Sigmoid colon (tissue), 6 donors: ENCODE measurements at regions not wholly inside any gene's neighbourhood (a gene's known extent, or its start where the extent isn't known, plus 50 kb on each side); places are given as distances from the start of the nearest gene placed in this dataset.

Source experiments
- DNase-seq: peaks from one replicate; pipeline ENCODE4 v3.0.0-alpha.2; 2019
- H3K27ac ChIP-seq, 4 donors: fragments of 200-600 bp; sonication (generic); one replicate each; pipeline ENCODE4 v1.5.1; 2016 to 2019; ENCODE audit warnings: mild to moderate bottlenecking in 1 of 4
- H3K27me3 ChIP-seq, 3 donors: fragments of 200-600 bp; sonication (generic); one replicate each; pipeline ENCODE4 v1.5.1; 2019; ENCODE audit warnings: mild to moderate bottlenecking in 1 of 3
- H3K36me3 ChIP-seq, 4 donors: fragments of 200-600 bp; sonication (generic); one replicate each; pipeline ENCODE4 v1.5.1; 2016 to 2019
- H3K4me1 ChIP-seq, 4 donors: fragments of 200-600 bp; sonication (generic); one replicate each; pipeline ENCODE4 v1.5.1; 2017 to 2019
- H3K4me3 ChIP-seq, 4 donors: fragments of 200-600 bp; sonication (generic); one replicate each; pipeline ENCODE4 v1.5.1; 2017 to 2019; ENCODE audit warnings: mild to moderate bottlenecking in 2 of 4, moderate library complexity in 1 of 4
- H3K9me3 ChIP-seq, 4 donors: fragments of 200-600 bp in 3 of 4; sonication (generic) in 3 of 4; one replicate each; pipeline versions ENCODE4 v1.5.1 to v1.6.1; 2013 to 2019
- CTCF ChIP-seq, 4 experiments: fragments of 450-650 bp in 3 of 4; fragments of 200-600 bp in 1 of 4; IDR thresholded peaks; one replicate each; pipeline ENCODE4 v1.5.1; 2016 to 2019; ENCODE audit warnings: antibody characterized with exemption in 4 of 4, mild to moderate bottlenecking in 3 of 4, moderate library complexity in 2 of 4
- EP300 ChIP-seq, 4 donors: sonication (generic); formaldehyde crosslinking; IDR thresholded peaks; one replicate each; pipeline ENCODE4 v1.6.1; 2017; ENCODE audit warnings: antibody characterized with exemption in 4 of 4
- POLR2A ChIP-seq, 2 donors: fragments of 450-650 bp; IDR thresholded peaks; one replicate each; pipeline ENCODE4 v1.6.1; 2016; ENCODE audit warnings: antibody characterized with exemption in 2 of 2, mild to moderate bottlenecking in 2 of 2, moderate library complexity in 2 of 2
- POLR2AphosphoS5 ChIP-seq, 4 donors: sonication (generic); formaldehyde crosslinking; IDR thresholded peaks; one replicate each; pipeline ENCODE4 v1.6.1; 2017; ENCODE audit warnings: antibody characterized with exemption in 4 of 4
- WGBS, 2 donors: extraction: QIAGEN DNeasy Blood & Tissue Kit; methylation state at CpG; one replicate each; pipeline ENCODE4 v1.1.7; 2013; 5-methylcytosine and 5-hydroxymethylcytosine counted together
- intact Hi-C: fragments of 100-400 bp; cut with DNase I; formaldehyde crosslinking; loops from one replicate; pipeline ENCODE4 v1.15.1; 2023
- donor health status: healthy with polysubstance abuse.
- donor health status: healthy.

- Histone ChIP-seq H3K9me3 (no peaks in the 10 kb centered on the region), H3K4me3 (no peak overlapping the region), H3K27ac (no peak overlapping the region), H3K36me3 (no peaks in the 10 kb centered on the region), H3K4me1 (no peaks in the 10 kb centered on the region), H3K27me3 (no peaks in the 10 kb centered on the region)
- 86 to 98% methylated on average over 1 of the region's 1 CpG for WGBS, 2 donors
- TF ChIP-seq POLR2A (IDR thresholded peaks at IDR 0.05): no peak
- TF ChIP-seq CTCF (IDR thresholded peaks at IDR 0.05): no peak
- TF ChIP-seq POLR2AphosphoS5 (IDR thresholded peaks at IDR 0.05): no peak
- TF ChIP-seq EP300 (IDR thresholded peaks at IDR 0.05): no peak
- intact Hi-C loops: no loop called here
- DNase-seq: no peak
Observed at GRCh38 chr2:122094557-122094956, 339.1 kb downstream of the TSN start.

DNA sequence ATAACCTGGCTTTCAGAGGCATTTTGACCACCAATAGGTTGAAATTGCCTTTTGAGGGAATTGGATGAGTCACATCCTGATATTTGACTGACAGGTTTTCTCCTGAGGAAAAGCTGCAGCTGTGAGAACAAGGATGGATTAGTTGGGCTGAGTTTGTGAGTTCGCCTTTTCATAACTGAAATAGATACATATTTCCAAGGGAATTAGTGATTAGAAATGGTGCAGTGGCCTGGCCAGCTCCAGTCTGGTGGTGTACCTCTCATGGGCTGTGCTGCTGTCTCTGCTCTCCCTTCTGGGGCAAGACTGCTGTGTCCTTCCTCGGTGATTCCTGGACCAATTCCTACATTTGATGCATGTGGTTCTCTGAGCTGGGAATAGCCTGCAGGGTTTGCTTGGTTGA lies 341.3 kb downstream of the TSN start:
- TF ChIP-seq EP300 (IDR thresholded peaks at IDR 0.05) (no peak), CTCF (IDR thresholded peaks at IDR 0.05) (no peak), POLR2A (IDR thresholded peaks at IDR 0.05) (no peak), POLR2AphosphoS5 (IDR thresholded peaks at IDR 0.05) (no peak)
- no peaks in the 10 kb centered on the region for H3K27me3 ChIP-seq
- DNase-seq: no peak

GRCh38 chr2:122098306-122098705 lies 342.9 kb downstream of the TSN start:
- Histone ChIP-seq H3K27ac (no peak overlapping the region), H3K4me1 (no peaks in the 10 kb centered on the region), H3K36me3 (no peaks in the 10 kb centered on the region), H3K9me3 (no peaks in the 10 kb centered on the region), H3K4me3 (no peak overlapping the region), H3K27me3 (no peaks in the 10 kb centered on the region)
- no peak for DNase-seq
- 63 to 75% methylated on average over 1 of the region's 1 CpG for WGBS, 2 donors
- TF ChIP-seq CTCF (IDR thresholded peaks at IDR 0.05) (no peak), POLR2AphosphoS5 (IDR thresholded peaks at IDR 0.05) (no peak), EP300 (IDR thresholded peaks at IDR 0.05) (no peak), POLR2A (IDR thresholded peaks at IDR 0.05) (no peak)
- intact Hi-C loops: no loop called here

More for the DNA sequence above, 341.3 kb downstream of the TSN start:
- Histone ChIP-seq H3K4me3 (no peak overlapping the region), H3K27ac (no peak overlapping the region), H3K9me3 (no peaks in the 10 kb centered on the region), H3K4me1 (no peaks in the 10 kb centered on the region), H3K36me3 (no peaks in the 10 kb centered on the region)
- intact Hi-C loops: no loop called here
- WGBS, 2 donors: 43 to 63% methylated on average over 2 of the region's 2 CpGs

GRCh38 chr2:122100346-122100745 lies 344.9 kb downstream of the TSN start:
- DNase-seq: no peak
- TF ChIP-seq EP300 (IDR thresholded peaks at IDR 0.05) (no peak), POLR2AphosphoS5 (IDR thresholded peaks at IDR 0.05) (no peak), POLR2A (IDR thresholded peaks at IDR 0.05) (no peak), CTCF (IDR thresholded peaks at IDR 0.05) (no peak)
- Histone ChIP-seq H3K4me1 (no peaks in the 10 kb centered on the region), H3K4me3 (no peak overlapping the region), H3K27me3 (no peaks in the 10 kb centered on the region), H3K36me3 (no peaks in the 10 kb centered on the region), H3K9me3 (no peaks in the 10 kb centered on the region), H3K27ac (no peak overlapping the region)
- 71 to 81% methylated on average over 2 of the region's 2 CpGs for WGBS, 2 donors
- intact Hi-C loops: no loop called here

DNA sequence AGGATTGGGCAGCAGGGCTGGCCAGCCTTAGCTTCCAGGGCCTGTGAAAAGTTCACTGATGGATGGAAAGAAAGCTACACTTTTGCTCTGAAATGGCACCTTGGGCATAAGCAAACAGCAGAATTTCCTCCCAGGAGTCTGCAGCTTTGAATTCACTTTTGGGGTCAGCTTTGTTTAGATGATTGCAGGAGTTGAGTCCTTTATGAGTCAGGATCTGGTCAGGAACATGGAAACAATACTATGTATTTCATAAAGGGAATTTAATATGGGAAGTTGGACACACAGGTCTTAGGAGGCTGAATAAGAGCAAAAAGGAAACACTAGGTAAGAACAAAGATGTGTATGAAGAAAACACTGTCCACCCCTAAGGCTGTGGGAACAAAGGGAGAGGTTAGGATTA lies 345.3 kb downstream of the TSN start:
- intact Hi-C loops: no loop called here
- H3K27ac ChIP-seq: no peak overlapping the region
- no peak overlapping the region for H3K4me3 ChIP-seq
- TF ChIP-seq POLR2AphosphoS5 (IDR thresholded peaks at IDR 0.05): no peak
- no peak for TF ChIP-seq POLR2A (IDR thresholded peaks at IDR 0.05)
- no peak for TF ChIP-seq CTCF (IDR thresholded peaks at IDR 0.05)
- no peak for TF ChIP-seq EP300 (IDR thresholded peaks at IDR 0.05)
- no peaks in the 10 kb centered on the region for H3K27me3 ChIP-seq
- no peaks in the 10 kb centered on the region for H3K36me3 ChIP-seq
- no peaks in the 10 kb centered on the region for H3K9me3 ChIP-seq
- H3K4me1 ChIP-seq: no peaks in the 10 kb centered on the region
- no peak for DNase-seq
